Neuronal stem cell (in vitro differentiated cells): ENCODE measurements at regions not wholly inside any gene's neighbourhood (a gene's known extent, or its start where the extent isn't known, plus 50 kb on each side); places are given as distances from the start of the nearest gene placed in this dataset. TPM values are rescaled to one million over a fixed set of nuclear protein-coding genes. Genes with fewer than 3 reads are reported as not detected.

Experiments
- small RNA-seq: library from polyadenylated mRNA; stranded (forward); fragments of <200 nt; extraction: miRNeasy Mini kit (QIAGEN cat#:217004); gene quantifications from one replicate; pipeline ENCODE3, GENCODE V24; 2013; ENCODE audit not compliant: insufficient read depth

Small RNA genes in the stretch of these regions (small RNA-seq; reads per million reads assigned to genes)
- gene AC113347.2 (not detected), gene AC113347.3 (not detected), gene RNU4-43P (not detected)
